CD4-positive, alpha-beta T cell treated with Interleukin-10 for 1 hour (primary cell): ENCODE measurements at regions not wholly inside any gene's neighbourhood (a gene's known extent, or its start where the extent isn't known, plus 50 kb on each side); places are given as distances from the start of the nearest gene placed in this dataset.
"Not testable (repeated sequence)": the region's sequence is repeated elsewhere in the genome, so short reads cannot be mapped to it uniquely, and the experiment has no call there.

Experiments
- DNase-seq: peaks from one replicate; pipeline ENCODE4 v3.0.0-alpha.2; 2020

DNA sequence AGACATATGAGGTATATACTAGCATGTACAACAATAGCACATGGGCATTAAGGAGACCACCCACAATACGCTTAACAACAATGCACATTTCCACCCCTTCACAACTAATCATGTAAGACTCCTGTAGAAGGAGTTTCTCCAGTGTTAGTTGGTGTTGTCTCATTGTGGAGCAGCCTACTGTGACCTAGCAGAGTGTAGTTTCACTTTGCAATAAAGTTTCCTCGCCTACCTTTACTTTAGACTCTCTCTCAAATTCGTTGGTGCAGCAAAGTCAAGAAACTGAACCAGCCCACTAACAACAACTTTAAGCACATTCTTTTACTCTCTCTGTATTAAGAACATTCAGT is 863.6 kb downstream of the FAM181B start:
- DNase-seq = no peak

GRCh38 chr11:81869351-81870065 is 864.2 kb downstream of the FAM181B start:
- DNase-seq = peak; percentile 87

DNA sequence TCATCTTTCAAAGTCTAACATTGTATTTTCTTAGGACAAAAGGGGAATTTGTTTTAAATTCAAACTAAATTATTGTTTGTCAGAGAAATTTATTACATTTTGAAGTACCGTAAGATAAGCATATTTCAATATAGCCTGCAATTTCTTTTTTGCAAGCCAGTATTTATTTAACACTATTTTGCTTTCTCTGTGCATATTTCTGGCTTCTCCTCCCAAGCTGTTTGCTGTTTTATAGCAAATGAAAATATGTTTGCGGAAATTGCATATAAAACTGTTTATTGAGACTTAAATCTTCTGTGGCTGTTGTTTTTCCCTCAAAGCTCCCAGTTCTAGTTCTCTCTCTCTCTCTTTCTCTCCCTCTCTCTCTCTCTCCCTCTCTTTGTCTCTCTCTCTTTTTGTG is 866.8 kb downstream of the FAM181B start:
- DNase-seq = no peak

GRCh38 chr11:81857386-81857785 is 876.3 kb downstream of the FAM181B start:
- DNase-seq = no peak

GRCh38 chr11:81853791-81854190 is 879.9 kb downstream of the FAM181B start:
- DNase-seq = no peak

DNA sequence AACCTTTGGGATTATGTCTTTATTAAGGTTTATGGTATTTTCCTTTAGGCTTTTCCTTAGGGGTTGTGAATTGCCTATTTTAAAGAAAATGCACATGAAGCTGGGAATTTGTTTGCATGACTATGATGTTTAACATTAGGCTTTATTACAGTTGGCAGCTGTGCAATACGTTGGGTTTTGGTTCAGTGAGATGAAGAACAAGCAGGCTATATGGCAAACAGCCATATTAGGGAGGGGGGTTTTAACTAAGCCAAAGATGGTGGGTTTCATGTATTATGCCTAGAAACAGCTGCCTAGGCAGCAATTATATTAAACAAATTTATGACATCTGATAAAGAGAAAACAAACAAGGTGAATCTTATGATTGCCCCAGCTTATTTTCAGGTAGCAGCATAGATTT is 880.8 kb downstream of the FAM181B start:
- DNase-seq = no peak

DNA sequence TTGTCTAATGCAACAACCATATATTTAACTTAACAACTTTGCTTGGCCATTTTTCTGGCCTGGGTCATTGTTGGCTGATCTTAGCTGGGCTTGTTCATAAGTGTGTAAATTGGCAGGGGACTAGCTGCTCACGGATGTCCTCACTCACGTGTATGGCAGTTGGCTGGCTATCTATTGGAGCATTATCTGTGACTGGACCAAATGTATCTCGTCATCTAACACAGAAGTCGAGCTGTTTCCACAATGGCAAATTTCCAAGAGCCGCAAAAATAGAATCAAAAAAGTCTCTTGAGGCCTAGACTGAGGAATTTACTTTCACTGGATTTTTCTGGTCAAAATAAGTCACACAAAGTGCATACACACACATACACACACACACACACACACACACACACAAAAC is 893.3 kb downstream of the FAM181B start:
- DNase-seq = no peak

GRCh38 chr11:81839976-81840375 is 893.7 kb downstream of the FAM181B start:
- DNase-seq = no peak

DNA sequence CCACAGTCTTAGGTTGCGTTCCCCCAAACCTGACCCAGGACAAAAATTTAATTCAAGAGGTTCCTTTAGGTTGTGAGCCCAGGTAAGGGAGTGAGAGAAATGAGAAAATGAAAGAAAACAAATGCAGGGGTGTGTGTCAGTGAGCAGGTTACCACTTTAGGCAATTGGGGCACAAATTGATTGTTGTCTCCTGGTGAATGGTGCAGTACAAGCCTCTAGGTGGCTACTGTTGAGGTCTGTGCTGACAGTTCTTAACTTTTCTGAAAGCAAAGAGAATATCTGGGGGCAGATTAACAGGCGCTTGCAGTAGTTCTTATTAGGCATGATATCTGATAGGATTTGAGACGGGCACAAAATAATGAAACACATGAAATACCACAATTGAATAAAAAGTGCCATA is 894.6 kb downstream of the FAM181B start:
- no peak for DNase-seq

DNA sequence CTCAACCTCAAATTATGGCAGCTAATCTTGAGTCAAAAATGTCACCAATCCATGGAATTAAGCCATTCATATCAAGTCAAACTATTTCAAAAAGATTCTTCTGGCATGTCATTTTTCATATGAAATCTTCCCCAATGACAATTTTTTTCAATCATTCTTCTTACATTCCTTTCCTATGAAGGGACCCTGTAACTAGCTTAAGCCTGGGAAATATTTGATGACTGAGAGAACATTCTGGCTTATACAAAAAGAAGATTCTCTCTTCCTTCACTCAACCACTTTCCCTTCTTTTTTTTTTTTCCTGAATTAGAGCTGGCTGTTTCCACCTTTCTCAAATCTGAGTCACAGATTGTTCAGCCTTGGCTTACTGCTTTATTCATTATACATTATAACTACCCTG is 903.7 kb downstream of the FAM181B start:
- no peak for DNase-seq

DNA sequence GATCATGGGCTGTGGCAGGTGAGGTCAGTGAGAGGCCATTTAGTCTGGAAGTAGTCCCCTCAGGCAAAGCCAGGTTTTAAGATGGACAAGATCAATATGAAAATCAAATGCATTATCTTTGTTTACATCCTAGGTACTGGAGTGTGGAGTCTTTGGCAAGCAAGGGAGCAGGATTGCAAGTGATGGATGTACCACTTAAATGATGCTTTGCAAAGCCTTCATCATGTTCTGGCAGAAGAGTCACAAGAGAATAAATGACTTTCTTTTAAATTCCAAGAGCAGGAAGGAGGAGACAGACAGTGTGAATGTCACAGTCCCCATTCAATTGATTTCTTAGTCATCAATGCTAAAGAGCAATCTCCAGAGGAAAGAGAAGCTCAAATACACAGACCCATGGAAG is 908.3 kb downstream of the FAM181B start:
- no peak for DNase-seq

DNA sequence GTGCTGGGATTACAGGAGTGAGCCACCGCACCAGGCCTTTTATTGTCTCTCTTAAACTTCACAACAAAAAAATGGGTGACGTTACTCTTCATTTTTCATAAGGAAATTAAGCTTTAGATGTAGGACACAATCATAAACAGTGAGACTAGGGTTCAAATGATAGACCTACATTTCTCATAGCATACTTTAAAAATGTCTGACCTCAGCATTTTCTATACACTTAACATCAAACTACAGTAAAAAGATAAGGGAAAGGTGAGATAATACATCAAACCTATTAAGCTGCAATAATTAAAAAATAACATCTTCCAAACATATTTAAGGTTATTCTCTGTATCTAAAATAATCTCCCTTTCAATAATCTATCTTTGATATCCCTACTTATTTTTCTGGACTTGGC is 914.2 kb downstream of the FAM181B start:
- no peak for DNase-seq

GRCh38 chr11:81804858-81805257 is 928.8 kb downstream of the FAM181B start:
- no peak for DNase-seq

- DNase-seq = no peak
These were observed 931.1 kb downstream of the FAM181B start for GRCh38 chr11:81802591-81802990.

DNA sequence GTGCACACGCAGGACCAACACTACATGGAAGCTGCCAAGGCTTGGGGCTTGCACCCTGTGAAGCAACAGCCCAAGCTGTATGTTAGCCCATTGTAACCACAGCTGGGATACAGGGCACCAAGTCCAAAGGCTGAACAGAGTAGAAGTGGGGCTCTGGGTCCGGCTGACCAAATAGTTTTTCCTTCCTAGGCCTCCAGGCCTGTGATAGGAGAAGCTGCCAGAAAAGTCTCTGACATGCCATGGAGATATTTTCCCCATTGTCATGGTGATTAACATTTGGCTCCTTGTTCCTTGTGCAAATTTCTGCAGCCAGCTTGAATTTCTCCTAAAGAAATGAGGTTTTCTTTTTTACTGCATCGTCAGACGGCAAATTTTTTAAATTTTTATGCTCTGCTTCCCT is 941.2 kb downstream of the FAM181B start:
- DNase-seq = no peak

- peak; percentile 57 for DNase-seq
These were observed 946.0 kb downstream of the FAM181B start for GRCh38 chr11:81787584-81788049.

DNA sequence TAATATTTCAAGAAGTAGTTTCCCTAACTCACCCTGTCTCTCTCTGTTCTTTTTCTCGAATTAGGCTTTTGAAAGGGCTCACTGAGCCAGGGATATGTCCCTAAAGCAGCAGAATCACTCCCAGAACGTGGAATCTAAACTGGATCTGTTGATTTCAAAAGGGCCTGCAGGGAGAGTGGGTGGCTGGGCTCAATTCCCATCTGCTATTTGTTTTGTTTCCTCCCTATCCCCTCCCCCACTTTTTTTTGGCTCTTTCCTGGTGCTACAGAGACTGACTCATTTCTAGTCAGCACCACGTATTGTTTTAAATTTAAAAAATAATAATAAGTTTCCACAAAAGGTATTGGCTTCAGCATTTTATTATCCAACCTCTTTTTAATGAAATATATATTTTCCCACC is 961.5 kb downstream of the FAM181B start:
- no peak for DNase-seq

- not testable (repeated sequence) for DNase-seq
These were observed 963.8 kb downstream of the FAM181B start for GRCh38 chr11:81769906-81770305.

DNA sequence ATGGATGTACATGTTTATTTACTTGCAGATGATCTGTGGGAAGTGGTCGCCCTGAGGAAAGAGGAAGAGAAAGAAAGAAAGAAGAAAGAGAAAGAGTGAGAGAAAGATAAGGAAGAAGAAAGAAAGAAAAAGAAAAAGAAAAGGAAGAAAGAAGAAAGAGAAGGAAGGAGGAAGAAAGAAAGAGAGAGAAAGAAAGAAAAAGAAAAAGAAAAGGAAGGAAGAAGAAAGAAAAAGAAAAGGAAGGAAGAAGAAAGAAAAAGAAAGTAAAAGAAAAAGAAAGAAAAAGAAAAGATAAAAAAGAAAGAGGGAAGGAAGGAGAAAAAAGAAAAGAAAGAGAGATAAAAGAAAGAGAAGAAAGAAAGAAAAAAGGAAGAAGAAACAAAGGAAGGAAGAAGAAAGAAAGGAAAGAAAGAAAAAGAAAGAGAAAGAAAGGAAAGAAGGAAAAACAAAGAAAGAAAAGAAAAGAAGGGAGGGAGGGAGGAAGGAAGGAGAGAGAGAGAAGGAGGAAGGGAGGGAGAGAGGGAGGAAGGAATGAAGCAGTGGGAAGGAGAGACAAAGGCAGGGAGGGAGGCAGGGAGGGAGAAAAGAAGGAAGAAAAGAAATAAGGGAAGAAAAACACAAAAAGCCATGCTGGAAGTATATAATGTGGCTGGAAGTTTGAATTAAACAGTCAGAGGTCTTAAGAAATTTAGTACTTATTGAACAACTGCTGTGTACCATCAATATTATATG is 976.6 kb downstream of the FAM181B start:
- DNase-seq = no peak

DNA sequence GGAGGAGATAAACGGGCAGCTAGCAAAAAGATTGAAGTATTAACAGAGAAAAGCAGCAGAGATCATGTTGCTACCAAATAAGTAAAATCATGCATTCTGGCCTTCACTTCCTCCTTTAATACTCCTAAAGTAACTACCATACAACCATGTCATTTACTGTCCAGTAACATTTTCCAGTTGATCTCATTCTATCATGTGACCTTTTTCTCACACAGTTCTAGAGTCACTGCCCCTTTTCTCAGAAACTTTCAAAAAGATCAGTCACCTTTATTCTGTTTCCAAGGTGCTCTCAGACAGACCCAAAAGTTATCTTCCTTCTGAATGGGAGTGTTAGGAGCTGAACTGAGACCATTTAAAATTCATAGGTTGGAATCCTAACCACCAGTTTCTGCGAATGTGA is 984.4 kb downstream of the FAM181B start:
- no peak for DNase-seq

DNA sequence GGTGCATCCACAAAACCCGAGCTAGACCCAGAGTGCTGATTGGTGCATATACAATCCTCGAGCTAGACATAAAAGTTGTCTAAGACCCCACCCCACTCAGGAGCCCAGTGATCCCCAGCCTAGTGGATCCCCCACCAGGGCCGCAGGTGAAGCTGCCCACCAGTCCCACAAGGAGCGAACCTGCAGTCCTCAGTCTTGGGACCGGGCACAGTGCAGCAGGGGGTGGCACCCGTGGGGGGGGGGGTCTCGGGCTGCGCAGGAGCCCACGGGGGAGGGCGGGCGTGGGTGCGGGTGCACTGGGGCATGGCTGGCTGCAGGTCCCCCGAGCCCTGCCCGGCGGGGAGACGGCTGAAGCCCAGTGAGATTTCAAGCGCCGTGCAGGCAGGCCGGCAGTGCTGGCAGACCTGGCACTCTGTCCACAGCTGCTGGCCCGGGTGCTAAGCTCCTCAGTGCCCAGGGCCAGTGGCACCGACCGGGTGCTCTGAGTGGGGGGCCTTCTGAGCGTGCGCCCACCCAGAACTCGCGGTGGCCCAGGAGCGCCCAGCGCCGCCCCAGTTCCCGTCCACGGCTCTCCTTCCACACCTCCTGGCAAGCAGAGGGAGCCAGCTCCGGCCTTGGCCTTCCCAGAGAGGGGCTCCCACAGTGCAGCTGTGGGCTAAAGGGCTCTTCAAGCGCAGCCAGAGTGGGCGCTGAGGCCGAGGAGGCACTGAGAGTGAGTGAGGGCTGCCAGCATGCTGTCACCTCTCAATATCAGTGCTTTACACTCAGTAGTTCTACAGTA is 989.1 kb downstream of the FAM181B start:
- no peak for DNase-seq

DNA sequence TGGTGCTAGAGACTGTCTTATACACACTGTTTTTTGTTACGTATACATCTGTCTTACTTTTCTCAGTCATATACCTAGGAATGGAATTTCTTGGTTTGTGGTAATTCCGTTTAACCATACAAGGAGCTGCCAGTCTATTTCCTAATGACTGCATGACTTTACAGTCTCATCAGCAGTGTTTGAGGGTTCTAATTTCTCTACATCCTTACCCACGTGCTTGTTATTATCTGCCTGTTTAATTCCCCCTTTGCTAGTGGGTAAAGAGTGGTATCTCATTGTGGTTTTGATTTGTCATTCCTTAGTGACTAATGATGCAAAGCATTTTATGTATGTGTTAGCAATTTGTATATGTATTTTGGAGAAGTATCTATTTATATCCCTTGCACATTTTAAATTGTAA is 1008.0 kb downstream of the FAM181B start:
- DNase-seq = no peak

- no peak for DNase-seq
These were observed 1016.0 kb downstream of the FAM181B start for GRCh38 chr11:81717695-81718094.

DNA sequence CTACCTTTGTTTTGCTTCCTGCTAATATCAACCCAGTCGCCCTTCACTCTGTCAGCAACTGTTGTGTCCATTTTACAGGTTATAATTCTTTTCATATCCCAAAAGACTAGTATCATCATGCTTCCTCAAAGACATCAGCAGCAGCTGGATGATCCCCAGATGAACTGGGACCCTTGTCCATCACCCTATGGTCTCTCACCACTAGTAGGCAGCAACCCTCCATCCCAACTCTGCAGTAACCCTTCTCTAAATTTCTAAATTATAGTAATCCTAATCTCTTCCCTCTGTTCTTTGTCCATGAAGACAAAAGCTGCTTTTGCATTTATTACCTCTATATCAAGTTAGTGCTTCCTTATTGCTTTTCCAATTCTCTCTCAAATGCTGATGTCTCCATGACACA is 1025.8 kb downstream of the FAM181B start:
- no peak for DNase-seq
